H1 (cell line): ENCODE measurements at regions not wholly inside any gene's neighbourhood (a gene's known extent, or its start where the extent isn't known, plus 50 kb on each side); places are given as distances from the start of the nearest gene placed in this dataset.

Source experiments
- CTCF ChIA-PET: fragments of 300-600 bp; sonication (Branson Sonifier 250); formaldehyde crosslinking; loops from one replicate; lab custom pipeline; 2021; ENCODE audit not compliant: partially characterized antibody; lab: Charles Lee
- POLR2A ChIA-PET: fragments of 300-600 bp; sonication (Branson Sonifier 250); formaldehyde crosslinking; loops from one replicate; lab custom pipeline; 2021; ENCODE audit warnings: inconsistent platforms; ENCODE audit not compliant: partially characterized antibody; lab: Charles Lee
- DNase-seq, 2 experiments: peaks; one replicate each; pipeline versions ENCODE4 v3.0.0 to v3.0.0-alpha.2; 2010 to 2022; ENCODE audit warnings: low spot score in 2 of 2, low read depth in 1 of 2, mixed read lengths in 1 of 2
- FAIRE-seq: peaks from 2 replicates; lab custom pipeline; 2011; peaks lifted over from hg19 to GRCh38; lab: Jason Lieb, UNC
- H2AFZ ChIP-seq: 2 replicates; pipeline ENCODE4 v1.8.1; 2012; ENCODE audit warnings: low read length, inconsistent platforms
- H2AK5ac ChIP-seq: 2 replicates; pipeline ENCODE4 v1.6.1; 2013; ENCODE audit warnings: low read depth, low read length
- H2BK120ac ChIP-seq: replicated peaks from 2 replicates; pipeline ENCODE3; 2013; ENCODE audit warnings: low read depth, low read length, inconsistent platforms
- H2BK12ac ChIP-seq: 2 replicates; pipeline ENCODE4 v1.6.1; 2013; ENCODE audit warnings: low read depth, low read length
- H2BK15ac ChIP-seq: 2 replicates; pipeline ENCODE4 v1.6.1; 2013; ENCODE audit warnings: low read length
- H2BK20ac ChIP-seq: 2 replicates; pipeline ENCODE4 v1.6.1; 2013; ENCODE audit warnings: low read length
- H2BK5ac ChIP-seq: 2 replicates; pipeline ENCODE4 v1.6.1; 2013; ENCODE audit warnings: low read depth, low read length
- H3K14ac ChIP-seq: 2 replicates; pipeline ENCODE4 v1.6.1; 2013; ENCODE audit warnings: inconsistent platforms; ENCODE audit not compliant: insufficient read length
- H3K18ac ChIP-seq: 2 replicates; pipeline ENCODE4 v1.6.1; 2013; ENCODE audit warnings: low read length; ENCODE audit errors: extremely low read depth
- H3K23ac ChIP-seq: 2 replicates; pipeline ENCODE4 v1.6.1; 2013; ENCODE audit warnings: inconsistent platforms; ENCODE audit not compliant: insufficient read length
- H3K23me2 ChIP-seq: 2 replicates; pipeline ENCODE4 v1.6.1; 2013; ENCODE audit warnings: low read depth, low read length
- H3K27ac ChIP-seq: 2 replicates; pipeline ENCODE4 v1.6.1; 2011; ENCODE audit warnings: low read depth, low read length, inconsistent platforms
- H3K27me3 ChIP-seq, 4 experiments: replicated peaks in 1 of 4; 1 replicate in 1 of 4; 2 replicates in 3 of 4; pipeline versions ENCODE4 v1.6.1 to v1.8.1; 2011 to 2013; ENCODE audit warnings: low read length in 3 of 4, mild to moderate bottlenecking in 3 of 4, inconsistent platforms in 2 of 4, mixed read lengths in 2 of 4, moderate library complexity in 1 of 4; ENCODE audit not compliant: control insufficient read depth in 3 of 4, insufficient read depth in 3 of 4; ENCODE audit errors: extremely low read depth in 1 of 4
- H3K36me3 ChIP-seq, 4 experiments: 2 replicates each; pipeline versions ENCODE4 v1.6.1 to v1.8.1; 2011 to 2013; ENCODE audit warnings: mild to moderate bottlenecking in 4 of 4, low read length in 3 of 4, moderate library complexity in 2 of 4, control low read depth in 1 of 4, inconsistent platforms in 1 of 4; ENCODE audit not compliant: insufficient read depth in 4 of 4, control insufficient read depth in 2 of 4
- H3K4ac ChIP-seq: replicated peaks from 2 replicates; pipeline ENCODE3; 2013; ENCODE audit warnings: low read length, low read depth, mixed read lengths, inconsistent platforms; ENCODE audit not compliant: insufficient read length
- H3K4me1 ChIP-seq, 4 experiments: replicated peaks in 1 of 4; 1 replicate in 1 of 4; 2 replicates in 3 of 4; pipeline versions ENCODE4 v1.6.1 to v1.8.1; 2011 to 2013; ENCODE audit warnings: low read length in 3 of 4, inconsistent platforms in 2 of 4, mixed read lengths in 1 of 4; ENCODE audit not compliant: insufficient read depth in 4 of 4, control insufficient read depth in 3 of 4
- H3K4me2 ChIP-seq, 2 experiments: 2 replicates each; pipeline versions ENCODE4 v1.6.1 to v1.8.1; 2011 to 2013; ENCODE audit warnings: low read depth in 2 of 2, low read length in 2 of 2, control low read depth in 1 of 2, inconsistent platforms in 1 of 2, mild to moderate bottlenecking in 1 of 2; ENCODE audit not compliant: insufficient read depth in 1 of 2
- H3K4me3 ChIP-seq, 4 experiments: fragments of 200-600, 300-600 bp in 1 of 4; sonication (generic), shearing (Covaris generic), sonication (Bioruptor Twin) in 1 of 4; 2 replicates each; pipeline versions ENCODE4 v1.5.1 to v1.8.1; 2011 to 2016; ENCODE audit warnings: low read length in 4 of 4, low read depth in 3 of 4, control low read depth in 2 of 4, inconsistent platforms in 2 of 4, mild to moderate bottlenecking in 2 of 4, mixed read lengths in 1 of 4, moderate library complexity in 1 of 4; ENCODE audit not compliant: insufficient read depth in 2 of 4; ENCODE audit errors: extremely low read depth in 1 of 4
- H3K56ac ChIP-seq: replicated peaks from 2 replicates; pipeline ENCODE3; 2013; ENCODE audit warnings: low read depth, mild to moderate bottlenecking, mixed read lengths, low read length, inconsistent platforms; ENCODE audit not compliant: insufficient read length
- H3K79me1 ChIP-seq: 2 replicates; pipeline ENCODE4 v1.6.1; 2013; ENCODE audit warnings: low read depth, low read length, control low read depth
- H3K79me2 ChIP-seq, 2 experiments: 2 replicates each; pipeline versions ENCODE4 v1.6.1 to v1.8.1; 2012 to 2013; ENCODE audit warnings: low read length in 2 of 2, mild to moderate bottlenecking in 2 of 2, inconsistent platforms in 1 of 2; ENCODE audit not compliant: insufficient read depth in 2 of 2, control insufficient read depth in 1 of 2
- H3K9ac ChIP-seq, 4 experiments: replicated peaks in 1 of 4; 1 replicate in 1 of 4; 2 replicates in 3 of 4; pipeline versions ENCODE4 v1.6.1 to v1.8.1; 2011 to 2013; ENCODE audit warnings: low read depth in 3 of 4, low read length in 3 of 4, control low read depth in 2 of 4, mild to moderate bottlenecking in 2 of 4, moderate library complexity in 2 of 4, inconsistent platforms in 1 of 4; ENCODE audit errors: extremely low read depth in 1 of 4
- H3K9me3 ChIP-seq, 2 experiments: 2 replicates each; pipeline versions ENCODE4 v1.6.1 to v1.8.1; 2012 to 2013; ENCODE audit warnings: mild to moderate bottlenecking in 2 of 2, moderate library complexity in 2 of 2, control low read depth in 1 of 2, inconsistent platforms in 1 of 2, low read depth in 1 of 2, low read length in 1 of 2, mixed read lengths in 1 of 2; ENCODE audit not compliant: insufficient read depth in 2 of 2
- H4K20me1 ChIP-seq, 2 experiments: replicated peaks in 1 of 2; 2 replicates each; pipeline versions ENCODE3 to v1.8.1; 2011 to 2013; ENCODE audit warnings: inconsistent platforms in 2 of 2, low read length in 2 of 2, mild to moderate bottlenecking in 1 of 2; ENCODE audit not compliant: insufficient read depth in 2 of 2, control insufficient read depth in 1 of 2
- H4K5ac ChIP-seq: 2 replicates; pipeline ENCODE4 v1.6.1; 2013; ENCODE audit warnings: low read length, low read depth, mixed read lengths, inconsistent platforms; ENCODE audit not compliant: insufficient read length
- H4K8ac ChIP-seq: 2 replicates; pipeline ENCODE4 v1.8.0; 2013; ENCODE audit warnings: mild to moderate bottlenecking, moderate library complexity, low read length, inconsistent platforms; ENCODE audit not compliant: insufficient read depth; ENCODE audit errors: extremely low read depth
- H4K91ac ChIP-seq: replicated peaks from 2 replicates; pipeline ENCODE3; 2013; ENCODE audit warnings: low read length, mixed read lengths, inconsistent platforms; ENCODE audit not compliant: insufficient read length
- CHD1 ChIP-seq: IDR thresholded peaks from 2 replicates; pipeline ENCODE4 v1.6.1; 2012; ENCODE audit warnings: low read depth, low read length, improper control_type of control experiment
- E2F6 ChIP-seq: IDR thresholded peaks from 2 replicates; pipeline ENCODE4 v1.6.1; 2012; ENCODE audit warnings: inconsistent platforms
- EGR1 ChIP-seq: IDR thresholded peaks from 2 replicates; pipeline ENCODE4 v1.6.1; 2011; ENCODE audit warnings: low read depth, low read length, borderline replicate concordance
- HDAC6 ChIP-seq: IDR thresholded peaks from one replicate; pipeline ENCODE4 v1.7.1; 2012; ENCODE audit warnings: low read depth, mild to moderate bottlenecking, inconsistent platforms, low read length, moderate library complexity
- JUND ChIP-seq: IDR thresholded peaks from 2 replicates; pipeline ENCODE4 v1.6.1; 2011; ENCODE audit warnings: mild to moderate bottlenecking, improper control_type of control experiment, low read length
- NANOG ChIP-seq: IDR thresholded peaks from 2 replicates; pipeline ENCODE4 v1.6.1; 2011; ENCODE audit warnings: low read length, low read depth, mild to moderate bottlenecking, inconsistent platforms; ENCODE audit not compliant: insufficient read depth, poor library complexity, severe bottlenecking
- PHF8 ChIP-seq: fragments of 200-600 bp; sonication (generic); conservative IDR thresholded peaks from 2 replicates; pipeline ENCODE4 v1.7.1; 2012; ENCODE audit warnings: low read depth, mild to moderate bottlenecking, inconsistent platforms, low read length, moderate library complexity
- POLR2A ChIP-seq, 2 experiments: IDR thresholded peaks; 1 replicate in 1 of 2; 2 replicates in 1 of 2; pipeline ENCODE4 v1.6.1; 2011; ENCODE audit warnings: low read depth in 2 of 2, low read length in 2 of 2, mild to moderate bottlenecking in 2 of 2; ENCODE audit errors: control extremely low read depth in 1 of 2
- POLR2AphosphoS5 ChIP-seq: IDR thresholded peaks from 2 replicates; pipeline ENCODE4 v1.6.1; 2011; ENCODE audit warnings: low read depth, low read length
- ZNF274 ChIP-seq: IDR thresholded peaks from 2 replicates; pipeline ENCODE4 v1.7.0; 2012; ENCODE audit warnings: low read length, borderline replicate concordance; ENCODE audit errors: extremely low read depth
- WGBS, 2 experiments: shearing (Covaris generic) in 1 of 2; methylation state at CpG; one replicate each; pipeline versions ENCODE4 v1.1.6 to v1.1.7; 2013 to 2015; ENCODE audit warnings: low lambda C conversion rate in 2 of 2, mixed read lengths in 2 of 2, inconsistent platforms in 1 of 2, low coverage in 1 of 2, missing lambda C conversion rate in 1 of 2; ENCODE audit not compliant: insufficient replicate concordance in 2 of 2, insufficient coverage in 1 of 2, insufficient read length in 1 of 2; ENCODE audit errors: extremely low coverage in 1 of 2, missing lambda C conversion rate in 1 of 2; 5-methylcytosine and 5-hydroxymethylcytosine counted together
- TF ChIP-seq, protein P1 (sequence below): IDR thresholded peaks from 2 replicates; pipeline ENCODE4 v1.6.1; 2012; ENCODE audit warnings: low read length, inconsistent platforms
- TF ChIP-seq, protein P2 (sequence below): IDR thresholded peaks from 2 replicates; pipeline ENCODE4 v1.6.1; 2011; ENCODE audit warnings: low read depth, mild to moderate bottlenecking, low read length; ENCODE audit not compliant: insufficient read depth

GRCh38 chr5:116880601-116881000, 306.0 kb upstream of the SEMA6A start:
- Histone ChIP-seq H3K23me2 (no peaks in the 10 kb centered on the region), H2BK5ac (no peak overlapping the region), H3K79me1 (no peaks in the 10 kb centered on the region), H3K4ac (no peak overlapping the region), H4K5ac (no peak overlapping the region), H3K36me3 (no peaks in the 10 kb centered on the region; a peak in 1 of 8 replicates), H2BK12ac (no peak overlapping the region), H3K27me3 (no peaks in the 10 kb centered on the region; a peak in 1 of 7 replicates), H3K23ac (no peak overlapping the region), H2BK20ac (no peak overlapping the region), H2AFZ (no peak overlapping the region), H3K14ac (no peak overlapping the region), H2BK15ac (no peak overlapping the region), H3K79me2 (no peaks in the 10 kb centered on the region), H3K27ac (no peak overlapping the region), H4K8ac (no peak overlapping the region), H3K9me3 (peaks cover 0 to 5% of the 10 kb centered on the region in 2 experiments; a peak in 1 of 4 replicates), H2AK5ac (no peak overlapping the region), H3K18ac (no peak overlapping the region), H3K4me1 (peaks cover 0 to 2% (median 0%) of the 10 kb centered on the region in 4 experiments; a peak in 1 of 7 replicates), H2BK120ac (no peak overlapping the region), H3K56ac (no peak overlapping the region), H4K91ac (no peak overlapping the region), H3K4me3 (no peak overlapping the region), H4K20me1 (no peaks in the 10 kb centered on the region), H3K4me2 (no peak overlapping the region), H3K9ac (no peak overlapping the region)
- DNase-seq: no peak
- CTCF ChIA-PET: interaction anchor here (1.4 kb wide), 1 partner anchor 26 kb away, joined by 3 read pairs; no protein-coding TSS in a partner anchor
- POLR2A ChIA-PET: no interaction called here
- no peak for FAIRE-seq
- 67% methylated on average over 1 of the region's 1 CpG; no CpG with 5 or more reads in 1 of the 2 experiments for WGBS, 2 experiments
- TF ChIP-seq PHF8 (no peak), JUND (no peak), NANOG (no peak), CHD1 (no peak), EGR1 (no peak), POLR2AphosphoS5 (no peak), ZNF274 (no peak), E2F6 (no peak), HDAC6 (no peak), POLR2A (IDR thresholded peaks at IDR 0.05; ENCODE audit: control extremely low read depth in 1 of 2, low read depth in 2 of 2, low read length in 2 of 2) (no peak)
- TF ChIP-seq, protein P1, sequence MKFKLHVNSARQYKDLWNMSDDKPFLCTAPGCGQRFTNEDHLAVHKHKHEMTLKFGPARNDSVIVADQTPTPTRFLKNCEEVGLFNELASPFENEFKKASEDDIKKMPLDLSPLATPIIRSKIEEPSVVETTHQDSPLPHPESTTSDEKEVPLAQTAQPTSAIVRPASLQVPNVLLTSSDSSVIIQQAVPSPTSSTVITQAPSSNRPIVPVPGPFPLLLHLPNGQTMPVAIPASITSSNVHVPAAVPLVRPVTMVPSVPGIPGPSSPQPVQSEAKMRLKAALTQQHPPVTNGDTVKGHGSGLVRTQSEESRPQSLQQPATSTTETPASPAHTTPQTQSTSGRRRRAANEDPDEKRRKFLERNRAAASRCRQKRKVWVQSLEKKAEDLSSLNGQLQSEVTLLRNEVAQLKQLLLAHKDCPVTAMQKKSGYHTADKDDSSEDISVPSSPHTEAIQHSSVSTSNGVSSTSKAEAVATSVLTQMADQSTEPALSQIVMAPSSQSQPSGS: no peak
- TF ChIP-seq, protein P2, sequence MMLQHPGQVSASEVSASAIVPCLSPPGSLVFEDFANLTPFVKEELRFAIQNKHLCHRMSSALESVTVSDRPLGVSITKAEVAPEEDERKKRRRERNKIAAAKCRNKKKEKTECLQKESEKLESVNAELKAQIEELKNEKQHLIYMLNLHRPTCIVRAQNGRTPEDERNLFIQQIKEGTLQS: no peak
